Heart left ventricle (tissue), 16 donors: ENCODE measurements at regions not wholly inside any gene's neighbourhood (a gene's known extent, or its start where the extent isn't known, plus 50 kb on each side); places are given as distances from the start of the nearest gene placed in this dataset.

Source experiments
- ATAC-seq, 4 donors: fragments of 200-7000 bp; cut with Tn5 transposase; one replicate each; pipeline ENCODE4 v1.9.1; 2020 to 2022; ENCODE audit warnings: moderate library complexity in 4 of 4, mild to moderate bottlenecking in 3 of 4, moderate number of reproducible peaks in 1 of 4
- DNase-seq, 5 donors: peaks; one replicate each; pipeline ENCODE4 v3.0.0-alpha.2; 2020
- H3K27ac ChIP-seq, 12 donors: fragments of 200-600 bp; sonication (generic) in 4 of 12; one replicate each; pipeline versions ENCODE4 v1.5.0 to v1.8.0; 2016 to 2022; ENCODE audit warnings: mild to moderate bottlenecking in 2 of 12
- H3K27me3 ChIP-seq, 9 donors: fragments of 200-600 bp; sonication (generic) in 2 of 9; one replicate each; pipeline versions ENCODE4 v1.5.1 to v1.8.0; 2016 to 2022; ENCODE audit warnings: mild to moderate bottlenecking in 3 of 9
- H3K36me3 ChIP-seq, 9 donors: fragments of 200-600 bp; sonication (generic) in 2 of 9; one replicate each; pipeline versions ENCODE4 v1.5.0 to v1.8.0; 2018 to 2022; ENCODE audit warnings: mild to moderate bottlenecking in 2 of 9
- H3K4me1 ChIP-seq, 12 donors: fragments of 200-600 bp; sonication (generic) in 4 of 12; one replicate each; pipeline versions ENCODE4 v1.5.0 to v1.8.0; 2016 to 2022; ENCODE audit warnings: mild to moderate bottlenecking in 3 of 12
- H3K4me3 ChIP-seq, 12 donors: fragments of 200-600 bp; sonication (generic) in 4 of 12; one replicate each; pipeline versions ENCODE4 v1.5.0 to v1.8.0; 2017 to 2022; ENCODE audit warnings: mild to moderate bottlenecking in 9 of 12, moderate library complexity in 4 of 12
- H3K9me3 ChIP-seq, 12 donors: fragments of 200-600 bp; sonication (generic) in 4 of 12; one replicate each; pipeline versions ENCODE4 v1.5.0 to v1.8.0; 2016 to 2022; ENCODE audit warnings: mild to moderate bottlenecking in 1 of 12
- POLR2A ChIP-seq, 2 donors: fragments of 450-650 bp; IDR thresholded peaks; one replicate each; pipeline ENCODE4 v1.6.1; 2017; ENCODE audit warnings: antibody characterized with exemption in 2 of 2, mild to moderate bottlenecking in 2 of 2, moderate library complexity in 2 of 2
- WGBS, 4 donors: extraction: QIAGEN DNeasy Blood & Tissue Kit in 2 of 4; methylation state at CpG; one replicate each; pipeline versions ENCODE4 v1.1.5 to v1.1.7; 2013 to 2018; 5-methylcytosine and 5-hydroxymethylcytosine counted together
- intact Hi-C, 10 donors: fragments of 100-400 bp; cut with DNase I; formaldehyde crosslinking; loops; one replicate each; pipeline versions ENCODE4 v1.11.1 to v1.14.2; 2022
- TF ChIP-seq, protein P1 (sequence below), 12 donors: fragments of 200-600 bp; sonication (generic) in 4 of 12; IDR thresholded peaks; one replicate each; pipeline versions ENCODE4 v1.5.0 to v1.8.0; 2018 to 2022; ENCODE audit warnings: antibody characterized with exemption in 12 of 12, mild to moderate bottlenecking in 5 of 12
- donor health status: ischemic (EF 13 %, LVEDD 7.1; RV severe dilation, severe dysfunction).
- donor health status: healthy with polysubstance abuse.
- donor health status: DM: no; HTN: yes; CAD: no.
- donor health status: DM: no; HTN: no; CAD: no.
- donor health status: ischemic (EF 25% LVEDD 6.9; RV normal size, moderate dysfunction).
- donor health status: ischemic (EF 25% LVEDD 5.7; RV mildly dilated, moderate dysfunction).
- donor health status: healthy.
- donor health status: DM: yes; HTN: yes; CAD: no.
- donor health status: ischemic (EF 35%, LVEDD 5.7; RV mildly dilated, moderate dysfunction).
- donor health status: nonischemic (EF 11% LVEDD 7.7; RV severe dilation, severe dysfunction).
- donor health status: DM: yes; HTN: yes; CAD: no.
- donor health status: PGD.
- donor health status: ischemic (EF 29% LVEDD 5.4; RV normal size, mild dysfunction).
- donor health status: nonischemic (EF 23%, LVEDD 6.1; RV moderate dilation, normal function).

GRCh38 chr6:167676666-167677421, 149.9 kb upstream of the AFDN start:
- H3K4me3 ChIP-seq = peak overlapping the region in 6 of 12 donors; percentile 39 to 56 (median 52)
- WGBS, 4 donors = 64 to 84% (median 74%) methylated on average over 12 of the region's 12 CpGs
- intact Hi-C loops = no loop called here
- DNase-seq (peak in 4 of 5 donors; percentile 60 to 70 (median 66)), ATAC-seq (peak; percentile 34 to 76 (median 68))
- H3K27ac ChIP-seq = peak overlapping the region; percentile 17 to 80 (median 48)
- no peaks in the 10 kb centered on the region for H3K9me3 ChIP-seq
- no peak for TF ChIP-seq POLR2A (IDR thresholded peaks at IDR 0.05)
- TF ChIP-seq, protein P1, sequence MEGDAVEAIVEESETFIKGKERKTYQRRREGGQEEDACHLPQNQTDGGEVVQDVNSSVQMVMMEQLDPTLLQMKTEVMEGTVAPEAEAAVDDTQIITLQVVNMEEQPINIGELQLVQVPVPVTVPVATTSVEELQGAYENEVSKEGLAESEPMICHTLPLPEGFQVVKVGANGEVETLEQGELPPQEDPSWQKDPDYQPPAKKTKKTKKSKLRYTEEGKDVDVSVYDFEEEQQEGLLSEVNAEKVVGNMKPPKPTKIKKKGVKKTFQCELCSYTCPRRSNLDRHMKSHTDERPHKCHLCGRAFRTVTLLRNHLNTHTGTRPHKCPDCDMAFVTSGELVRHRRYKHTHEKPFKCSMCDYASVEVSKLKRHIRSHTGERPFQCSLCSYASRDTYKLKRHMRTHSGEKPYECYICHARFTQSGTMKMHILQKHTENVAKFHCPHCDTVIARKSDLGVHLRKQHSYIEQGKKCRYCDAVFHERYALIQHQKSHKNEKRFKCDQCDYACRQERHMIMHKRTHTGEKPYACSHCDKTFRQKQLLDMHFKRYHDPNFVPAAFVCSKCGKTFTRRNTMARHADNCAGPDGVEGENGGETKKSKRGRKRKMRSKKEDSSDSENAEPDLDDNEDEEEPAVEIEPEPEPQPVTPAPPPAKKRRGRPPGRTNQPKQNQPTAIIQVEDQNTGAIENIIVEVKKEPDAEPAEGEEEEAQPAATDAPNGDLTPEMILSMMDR (IDR thresholded peaks at IDR 0.05) = no peak
- no peaks in the 10 kb centered on the region for H3K36me3 ChIP-seq
- H3K27me3 ChIP-seq = peaks cover 0 to 20% (median 0%) of the 10 kb centered on the region in 9 donors
- peaks cover 0 to 56% (median 36%) of the 10 kb centered on the region in 12 donors for H3K4me1 ChIP-seq

- peaks cover 0 to 62% (median 42%) of the 10 kb centered on the region in 12 donors for H3K4me1 ChIP-seq
- peak overlapping the region in 6 of 12 donors; percentile 39 to 56 (median 52) for H3K4me3 ChIP-seq
- no peak for TF ChIP-seq POLR2A (IDR thresholded peaks at IDR 0.05)
- TF ChIP-seq, protein P1 (IDR thresholded peaks at IDR 0.05) = no peak
- ATAC-seq (no peak), DNase-seq (no peak)
- no peaks in the 10 kb centered on the region for H3K9me3 ChIP-seq
- peaks cover 0 to 20% (median 0%) of the 10 kb centered on the region in 9 donors for H3K27me3 ChIP-seq
- H3K27ac ChIP-seq = peak overlapping the region in 7 of 12 donors; percentile 36 to 73 (median 64)
- H3K36me3 ChIP-seq = no peaks in the 10 kb centered on the region
- WGBS, 4 donors = 75 to 91% (median 83%) methylated on average over 9 of the region's 9 CpGs
- intact Hi-C loops = no loop called here
Observed at GRCh38 chr6:167677422-167677789, 149.3 kb upstream of the AFDN start.

- ATAC-seq = peak in 3 of 4 donors; percentile 15 to 27 (median 20)
- Histone ChIP-seq H3K27me3 (peaks cover 0 to 20% (median 0%) of the 10 kb centered on the region in 9 donors), H3K9me3 (no peaks in the 10 kb centered on the region), H3K36me3 (no peaks in the 10 kb centered on the region), H3K4me3 (peak overlapping the region in 11 of 12 donors; percentile 3 to 56 (median 44)), H3K4me1 (peaks cover 2 to 72% (median 52%) of the 10 kb centered on the region in 12 donors), H3K27ac (peak overlapping the region in 7 of 12 donors; percentile 7 to 69 (median 63))
- intact Hi-C loops = no loop called here
- WGBS, 4 donors = 20 to 44% (median 27%) methylated on average over 45 to 62 of the region's 62 CpGs
- peak in 4 of 5 donors; percentile 46 to 67 (median 61) for DNase-seq
- TF ChIP-seq, protein P1 (IDR thresholded peaks at IDR 0.05) = no peak
- TF ChIP-seq POLR2A (IDR thresholded peaks at IDR 0.05) = no peak
Observed at GRCh38 chr6:167678102-167679101, 148.3 kb upstream of the AFDN start.
